ENCODE measurements at regions not wholly inside any gene's neighbourhood (a gene's known extent, or its start where the extent isn't known, plus 50 kb on each side); places are given as distances from the start of the nearest gene placed in this dataset.
"Not testable (repeated sequence)": the region's sequence is repeated elsewhere in the genome, so short reads cannot be mapped to it uniquely, and the experiment has no call there.

GRCh38 chr3:177358091-177358976 lies 161.1 kb upstream of the TBL1XR1 start:
- DNase-seq (ENCODE audit: low spot score): peak; percentile 79

GRCh38 chr3:177358977-177359592 lies 161.8 kb upstream of the TBL1XR1 start:
- DNase-seq (ENCODE audit: low spot score): peak; percentile 35

GRCh38 chr3:177359593-177360357 lies 162.5 kb upstream of the TBL1XR1 start:
- peak; percentile 99 for DNase-seq (ENCODE audit: low spot score)

DNA sequence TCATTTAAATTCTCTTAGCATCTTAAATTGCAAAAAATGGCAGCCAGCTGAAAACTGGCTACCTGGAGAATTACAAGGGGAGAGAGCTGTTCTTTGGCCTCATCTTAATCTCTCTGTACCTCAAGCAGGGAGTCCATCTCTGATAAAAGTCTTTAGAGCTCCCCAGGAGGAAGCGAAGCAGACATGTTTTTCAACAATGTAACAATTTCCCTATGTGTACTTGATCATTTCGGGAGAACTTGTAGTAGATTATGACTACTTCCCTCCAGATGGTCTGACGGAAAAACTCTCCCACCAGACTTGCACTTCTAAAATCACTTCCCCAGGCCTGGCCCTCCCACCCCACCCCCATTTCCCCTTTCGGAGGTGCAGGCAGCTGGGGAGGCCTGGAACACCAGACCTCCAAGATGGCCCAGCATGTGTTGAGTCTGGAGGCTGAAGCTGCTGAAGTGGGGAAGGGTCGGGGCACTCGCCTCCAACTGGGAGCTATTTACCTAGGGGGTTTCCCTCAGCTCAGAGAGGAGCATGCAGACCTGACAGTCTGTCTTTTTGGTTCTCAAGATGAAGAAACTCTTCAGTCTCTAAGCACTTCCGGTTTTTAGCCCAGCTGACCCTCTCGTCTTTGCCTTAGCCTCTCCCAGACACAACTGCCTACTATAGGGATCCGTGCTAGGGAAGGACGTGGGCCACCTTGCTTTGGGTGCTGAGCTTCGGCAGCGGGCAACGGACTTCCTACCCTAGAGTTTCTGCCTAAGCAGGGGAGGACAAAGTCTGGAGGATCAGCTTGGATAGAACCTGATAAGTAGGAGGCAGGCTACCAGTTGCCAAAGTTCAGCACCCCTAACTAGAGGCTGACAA lies 164.0 kb upstream of the TBL1XR1 start:
- DNase-seq (ENCODE audit: low spot score): peak; percentile 60

DNA sequence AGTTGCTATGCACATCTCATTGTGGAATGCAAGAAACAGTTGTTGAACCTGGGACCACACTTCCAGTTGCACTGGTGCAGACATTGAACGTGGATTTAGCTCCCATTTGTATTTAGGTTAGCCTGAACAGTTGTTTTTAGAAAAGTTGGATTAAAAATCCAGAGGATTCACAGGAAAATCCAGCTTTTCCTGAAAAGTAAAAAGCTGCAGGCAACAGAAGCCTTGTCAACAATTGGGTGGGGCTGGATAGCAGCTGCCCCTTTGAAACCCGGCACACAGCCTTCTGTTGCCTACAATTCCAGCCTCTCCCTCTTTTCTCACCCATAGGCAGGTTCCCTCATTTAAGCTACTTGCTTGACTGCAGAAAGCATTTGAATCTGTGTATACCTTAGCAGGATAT lies 165.3 kb upstream of the TBL1XR1 start:
- DNase-seq (ENCODE audit: low spot score): no peak

- no peak for DNase-seq (ENCODE audit: low spot score)
Measured at GRCh38 chr3:177364236-177364635, 167.0 kb upstream of the TBL1XR1 start.

GRCh38 chr3:177365294-177365693 lies 168.0 kb upstream of the TBL1XR1 start:
- not testable (repeated sequence) for DNase-seq (ENCODE audit: low spot score)

DNA sequence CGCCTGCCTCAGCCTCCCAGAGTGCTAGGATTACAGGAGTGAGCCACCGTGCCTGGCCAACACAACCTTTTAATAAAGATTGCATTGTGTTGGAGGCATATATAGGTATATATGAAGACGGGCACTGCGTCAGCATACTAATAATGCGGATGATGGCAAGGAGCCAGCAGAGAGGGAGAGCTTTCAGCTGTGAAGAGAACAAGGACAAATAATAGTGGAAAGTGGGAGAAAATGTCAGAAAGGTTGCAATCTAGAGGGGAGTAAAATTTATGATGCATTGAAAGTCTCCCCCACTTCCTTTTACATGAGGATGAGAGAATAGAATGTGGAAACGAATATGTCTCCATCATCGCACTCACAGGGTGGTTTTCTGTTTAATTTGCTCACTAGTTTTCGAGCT lies 170.5 kb upstream of the TBL1XR1 start:
- no peak for DNase-seq (ENCODE audit: low spot score)

DNA sequence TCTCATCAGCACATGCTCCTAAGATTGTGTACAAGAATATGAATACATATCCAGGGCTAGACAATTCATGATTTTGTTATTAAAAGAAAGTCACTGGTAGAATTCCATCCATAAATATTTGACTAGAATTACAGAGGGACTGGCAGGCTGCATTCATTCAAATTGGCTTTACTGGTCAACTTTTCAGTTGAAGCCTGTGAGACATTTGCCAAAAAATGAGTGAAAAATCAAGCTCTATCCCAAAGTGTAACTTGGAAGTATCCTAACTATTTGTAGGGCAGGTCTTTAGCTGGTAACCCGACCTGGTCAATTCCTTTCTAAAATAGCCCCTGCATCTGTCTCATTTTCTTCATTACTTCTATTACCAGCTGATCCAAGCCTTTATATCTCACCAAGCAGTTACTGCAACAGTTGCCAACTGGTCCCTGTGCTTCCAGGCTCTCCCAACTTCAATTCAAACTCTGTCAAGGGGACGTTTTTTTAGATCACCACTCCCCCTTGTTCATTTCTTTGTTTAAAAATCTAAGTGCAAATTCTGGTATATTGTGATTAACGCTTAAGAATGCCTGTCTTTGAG lies 173.1 kb upstream of the TBL1XR1 start:
- DNase-seq (ENCODE audit: low spot score): no peak

DNA sequence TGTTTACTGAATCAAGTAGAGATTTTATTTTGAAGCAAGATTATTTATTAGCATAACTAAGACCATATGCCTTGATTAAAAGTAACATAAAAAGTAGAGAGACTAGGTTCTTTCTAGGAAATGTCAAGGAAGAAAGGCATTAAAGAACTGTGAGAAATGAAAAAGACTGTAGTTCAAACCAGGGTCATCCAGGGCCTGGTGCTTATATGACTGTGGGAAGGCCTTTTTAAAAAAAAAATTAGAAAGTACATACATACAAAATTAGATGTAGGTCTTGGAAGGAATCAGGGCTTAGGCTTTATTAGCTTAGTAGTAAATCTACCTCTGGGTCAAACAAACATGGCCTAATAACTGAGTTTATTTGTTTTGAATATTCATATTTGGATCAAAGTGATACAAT lies 173.9 kb upstream of the TBL1XR1 start:
- DNase-seq (ENCODE audit: low spot score): no peak

DNA sequence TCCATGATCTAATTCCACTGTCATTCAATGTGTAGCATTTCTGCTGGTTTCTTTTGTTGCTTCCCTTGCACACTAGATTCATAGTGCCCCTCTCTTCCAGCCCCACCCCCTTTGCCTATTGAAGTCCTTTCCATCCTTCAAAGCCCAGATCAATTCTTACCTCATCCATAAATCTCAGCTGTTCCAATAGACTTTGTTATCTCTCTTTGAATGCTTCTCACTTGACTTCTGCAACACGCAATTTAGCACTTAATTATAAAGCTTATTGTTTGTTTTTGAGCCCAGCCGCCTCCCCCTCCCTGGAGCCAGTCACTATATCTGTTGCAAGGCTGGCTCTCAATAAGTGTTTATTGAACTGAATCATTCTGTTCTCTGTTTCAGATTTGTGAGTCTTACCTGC lies 174.6 kb upstream of the TBL1XR1 start:
- DNase-seq (ENCODE audit: low spot score): no peak

GRCh38 chr3:177374323-177374722 lies 177.0 kb upstream of the TBL1XR1 start:
- DNase-seq (ENCODE audit: low spot score): no peak

DNA sequence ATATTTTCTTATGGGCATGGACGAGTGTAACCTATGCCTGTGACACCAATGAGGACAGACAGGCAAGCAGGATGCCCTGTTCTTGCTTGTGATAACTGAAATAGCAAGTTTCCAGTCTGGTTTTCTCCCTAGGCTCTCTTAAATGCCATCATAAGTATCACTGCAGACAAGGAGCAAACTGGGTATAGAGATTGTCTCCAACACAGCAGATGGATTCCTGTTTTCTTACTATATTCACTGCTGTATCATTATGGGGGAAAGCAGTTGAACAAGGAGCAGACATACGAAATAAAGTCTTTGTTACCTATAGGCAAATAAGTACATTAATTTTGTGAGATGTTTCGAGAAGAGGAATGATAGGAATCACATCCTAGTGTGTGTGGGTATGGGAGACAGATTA lies 178.0 kb upstream of the TBL1XR1 start:
- no peak for DNase-seq (ENCODE audit: low spot score)

DNA sequence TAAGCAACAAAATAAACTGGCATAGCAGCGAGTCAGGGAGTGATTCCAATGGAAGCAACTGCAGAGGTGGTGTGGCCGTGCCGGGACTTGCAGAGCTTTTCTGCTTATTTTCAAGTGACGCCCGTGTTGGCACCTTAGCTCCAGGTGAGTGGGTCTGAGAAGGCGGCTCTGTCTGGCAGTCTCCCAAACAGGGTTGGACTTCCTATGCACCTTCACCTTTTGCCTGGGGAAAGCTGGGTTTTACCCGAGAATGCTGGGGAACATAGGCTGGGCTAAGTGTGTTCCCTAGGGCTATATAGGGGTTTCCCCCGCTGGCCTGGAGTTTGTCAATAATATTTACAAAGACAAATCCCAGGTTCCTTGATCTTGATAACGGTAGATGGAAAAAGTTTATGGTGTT lies 179.9 kb upstream of the TBL1XR1 start:
- no peak for DNase-seq (ENCODE audit: low spot score)

- DNase-seq (ENCODE audit: low spot score): no peak
Measured at GRCh38 chr3:177378168-177378567, 180.9 kb upstream of the TBL1XR1 start.

DNA sequence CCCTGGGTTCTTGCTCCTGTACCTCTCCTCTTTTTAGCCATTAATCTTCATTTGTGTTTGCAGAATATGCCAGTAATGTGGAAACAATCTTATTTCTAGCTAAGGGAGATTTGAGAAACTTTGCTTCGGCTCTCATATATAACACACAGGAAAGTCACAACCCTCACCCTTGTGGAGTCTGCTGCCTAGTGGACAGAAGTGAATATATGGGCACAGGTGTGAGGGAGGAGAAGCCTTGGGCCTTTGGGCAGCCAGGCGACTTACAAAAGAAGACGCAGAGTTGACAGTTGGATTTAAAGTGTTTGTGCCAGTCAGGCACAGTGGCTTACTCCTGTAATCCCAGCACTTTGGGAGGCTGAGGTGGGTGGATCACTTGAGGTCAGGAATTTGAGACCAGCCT lies 181.8 kb upstream of the TBL1XR1 start:
- DNase-seq (ENCODE audit: low spot score): no peak

GRCh38 chr3:177381070-177381469 lies 183.8 kb upstream of the TBL1XR1 start:
- DNase-seq (ENCODE audit: low spot score): no peak

DNA sequence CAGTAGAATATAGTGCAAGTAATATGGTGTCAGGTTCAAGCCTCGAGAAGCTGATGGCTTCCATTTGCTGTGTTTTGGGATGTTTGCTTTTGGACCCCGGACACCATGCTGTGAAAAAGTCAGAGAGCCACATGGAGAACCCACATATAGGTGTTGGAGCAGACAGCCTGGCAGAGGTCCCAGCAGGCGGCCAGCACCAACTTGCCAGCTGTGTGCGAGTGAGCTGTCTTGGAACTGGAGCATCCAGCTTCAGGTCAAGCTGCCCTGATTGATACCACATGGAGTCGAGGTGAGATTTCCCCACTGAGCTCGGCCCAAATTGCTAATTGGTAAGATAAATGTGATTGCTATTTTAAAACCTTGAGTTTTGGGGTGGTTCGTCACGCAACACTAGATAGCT lies 185.7 kb upstream of the TBL1XR1 start:
- no peak for DNase-seq (ENCODE audit: low spot score)

DNA sequence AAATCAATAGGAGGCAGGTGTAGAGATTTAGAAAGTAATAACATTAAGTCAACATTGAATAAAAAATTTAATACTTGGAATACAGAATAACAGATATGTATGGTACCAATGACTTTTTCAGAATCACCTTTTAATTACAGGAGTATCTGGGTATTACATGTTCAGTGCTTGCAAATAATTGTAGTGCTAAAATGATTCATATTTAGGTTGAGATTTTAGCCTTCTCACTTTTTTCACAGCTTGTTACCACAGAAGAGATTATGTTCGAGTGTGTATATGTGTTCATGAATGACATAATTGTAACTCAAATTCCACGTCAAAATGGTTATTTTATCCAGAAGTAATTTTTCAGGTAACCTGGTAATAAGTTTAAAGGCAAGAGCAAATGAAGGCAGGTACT lies 187.9 kb upstream of the TBL1XR1 start:
- DNase-seq (ENCODE audit: low spot score): no peak

DNA sequence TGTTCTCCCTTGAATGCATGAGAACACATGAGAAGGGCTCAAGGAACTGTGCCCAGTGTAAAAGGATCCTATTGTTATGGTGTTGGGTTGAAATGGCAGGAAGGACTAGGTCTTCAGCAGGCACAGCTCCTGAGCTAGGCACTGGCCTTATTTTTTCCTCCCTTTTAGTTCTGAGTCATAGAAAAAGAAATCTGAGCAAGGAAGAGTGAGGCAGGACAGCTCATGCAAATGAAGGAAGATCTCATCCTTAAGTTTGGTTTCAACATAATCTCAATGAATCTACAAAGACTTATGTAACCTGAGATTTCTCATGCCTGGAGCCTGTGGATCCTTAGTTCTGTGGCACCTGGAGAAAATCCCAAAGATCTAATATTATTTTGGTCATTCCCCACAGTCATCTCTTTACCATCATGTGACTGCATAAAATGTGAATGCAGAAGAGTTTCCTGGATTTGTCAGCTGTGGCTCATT lies 188.6 kb upstream of the TBL1XR1 start:
- no peak for DNase-seq (ENCODE audit: low spot score)

DNA sequence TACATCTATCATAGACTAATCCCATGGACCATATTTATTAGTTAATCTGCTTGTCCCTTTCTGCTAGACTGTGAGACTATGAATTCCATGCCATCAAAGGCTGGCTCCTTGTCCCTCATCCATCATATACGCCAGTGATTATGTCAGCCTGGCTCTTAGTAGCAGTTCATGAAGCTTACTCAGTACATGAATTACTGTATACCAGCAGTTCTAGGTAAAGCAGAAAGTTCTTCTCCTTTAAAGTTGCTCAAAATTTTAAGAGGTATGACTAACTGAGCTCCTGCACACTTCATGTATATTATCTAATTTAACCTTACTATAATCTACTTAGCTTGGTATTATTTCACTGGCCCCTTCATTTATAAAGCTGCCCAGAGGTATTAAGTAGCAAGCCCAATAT lies 190.9 kb upstream of the TBL1XR1 start:
- no peak for DNase-seq (ENCODE audit: low spot score)

Data from pons (tissue), 1 donor.